ENCODE measurements at regions not wholly inside any gene's neighbourhood (a gene's known extent, or its start where the extent isn't known, plus 50 kb on each side); places are given as distances from the start of the nearest gene placed in this dataset.
"Not testable (repeated sequence)": the region's sequence is repeated elsewhere in the genome, so short reads cannot be mapped to it uniquely, and the experiment has no call there.

- 70 to 91% methylated on average over 3 of the region's 3 CpGs for WGBS, 2 donors
- no peaks in the 10 kb centered on the region for H3K36me3 ChIP-seq
- H3K27me3 ChIP-seq = no peaks in the 10 kb centered on the region
- H3K9me3 ChIP-seq = no peaks in the 10 kb centered on the region
- peaks cover 0 to 11% (median 0%) of the 10 kb centered on the region in 4 donors for H3K4me1 ChIP-seq
- H3K27ac ChIP-seq = no peak overlapping the region
- DNase-seq (ENCODE audit: low spot score in 2 of 2) = no peak
- TF ChIP-seq POLR2A (IDR thresholded peaks at IDR 0.05) = no peak
- no peak for TF ChIP-seq EP300 (IDR thresholded peaks at IDR 0.05)
- no peak for TF ChIP-seq CTCF (IDR thresholded peaks at IDR 0.05)
- no peak overlapping the region for H3K4me3 ChIP-seq
Observed at GRCh38 chr2:167787562-167787961, 459.8 kb downstream of the STK39 start.

GRCh38 chr2:167787021-167787420 is 460.4 kb downstream of the STK39 start:
- no peaks in the 10 kb centered on the region for H3K27me3 ChIP-seq
- 100% methylated on average over 1 of the region's 1 CpG for WGBS, 2 donors
- no peak for TF ChIP-seq EP300 (IDR thresholded peaks at IDR 0.05)
- no peak for TF ChIP-seq CTCF (IDR thresholded peaks at IDR 0.05)
- TF ChIP-seq POLR2A (IDR thresholded peaks at IDR 0.05) = no peak

GRCh38 chr2:167785606-167786216 is 461.7 kb downstream of the STK39 start:
- no peaks in the 10 kb centered on the region for H3K9me3 ChIP-seq
- no peak overlapping the region for H3K27ac ChIP-seq
- DNase-seq (ENCODE audit: low spot score in 2 of 2) = no peak
- H3K27me3 ChIP-seq = no peaks in the 10 kb centered on the region
- TF ChIP-seq POLR2A (IDR thresholded peaks at IDR 0.05) (no peak), CTCF (IDR thresholded peaks at IDR 0.05) (no peak), EP300 (IDR thresholded peaks at IDR 0.05) (no peak)
- no peaks in the 10 kb centered on the region for H3K36me3 ChIP-seq
- peaks cover 0 to 11% (median 0%) of the 10 kb centered on the region in 4 donors for H3K4me1 ChIP-seq
- H3K4me3 ChIP-seq = no peak overlapping the region
- 43 to 50% methylated on average over 6 of the region's 6 CpGs for WGBS, 2 donors

More at GRCh38 chr2:167787021-167787420, 460.4 kb downstream of the STK39 start:
- no peak overlapping the region for H3K27ac ChIP-seq
- no peak overlapping the region for H3K4me3 ChIP-seq
- H3K9me3 ChIP-seq = no peaks in the 10 kb centered on the region
- H3K36me3 ChIP-seq = no peaks in the 10 kb centered on the region
- peaks cover 0 to 11% (median 0%) of the 10 kb centered on the region in 4 donors for H3K4me1 ChIP-seq
- DNase-seq (ENCODE audit: low spot score in 2 of 2) = no peak

GRCh38 chr2:167784084-167784425 is 463.3 kb downstream of the STK39 start:
- no peak for DNase-seq (ENCODE audit: low spot score in 2 of 2)
- peaks cover 0 to 11% (median 0%) of the 10 kb centered on the region in 4 donors for H3K4me1 ChIP-seq
- H3K4me3 ChIP-seq = no peak overlapping the region
- no peaks in the 10 kb centered on the region for H3K27me3 ChIP-seq
- H3K36me3 ChIP-seq = no peaks in the 10 kb centered on the region
- no peaks in the 10 kb centered on the region for H3K9me3 ChIP-seq
- no peak for TF ChIP-seq EP300 (IDR thresholded peaks at IDR 0.05)
- TF ChIP-seq POLR2A (IDR thresholded peaks at IDR 0.05) = no peak
- no peak for TF ChIP-seq CTCF (IDR thresholded peaks at IDR 0.05)
- no peak overlapping the region for H3K27ac ChIP-seq
- 55 to 61% methylated on average over 3 of the region's 3 CpGs for WGBS, 2 donors

GRCh38 chr2:167783261-167784083 is 463.9 kb downstream of the STK39 start:
- 27 to 29% methylated on average over 5 of the region's 5 CpGs for WGBS, 2 donors
- no peaks in the 10 kb centered on the region for H3K9me3 ChIP-seq

GRCh38 chr2:167781629-167782028 is 465.8 kb downstream of the STK39 start:
- not testable (repeated sequence) for H3K27ac ChIP-seq; H3K9me3 ChIP-seq; H3K36me3 ChIP-seq; H3K27me3 ChIP-seq; H3K4me3 ChIP-seq; DNase-seq (ENCODE audit: low spot score in 2 of 2)
- WGBS, 2 donors = 87 to 92% methylated on average over 8 of the region's 8 CpGs
- peaks cover 0 to 11% (median 0%) of the 10 kb centered on the region in 4 donors for H3K4me1 ChIP-seq

More at GRCh38 chr2:167783261-167784083, 463.9 kb downstream of the STK39 start:
- Histone ChIP-seq H3K4me3 (no peak overlapping the region), H3K27me3 (no peaks in the 10 kb centered on the region), H3K4me1 (peaks cover 0 to 11% (median 0%) of the 10 kb centered on the region in 4 donors), H3K36me3 (no peaks in the 10 kb centered on the region), H3K27ac (no peak overlapping the region)
- no peak for DNase-seq (ENCODE audit: low spot score in 2 of 2)
- TF ChIP-seq EP300 (IDR thresholded peaks at IDR 0.05) = no peak
- no peak for TF ChIP-seq CTCF (IDR thresholded peaks at IDR 0.05)
- no peak for TF ChIP-seq POLR2A (IDR thresholded peaks at IDR 0.05)
